HG03354 (cell line): ENCODE measurements at regions not wholly inside any gene's neighbourhood (a gene's known extent, or its start where the extent isn't known, plus 50 kb on each side); places are given as distances from the start of the nearest gene placed in this dataset.
"Not testable (repeated sequence)": the region's sequence is repeated elsewhere in the genome, so short reads cannot be mapped to it uniquely, and the experiment has no call there.

Source experiments
- ATAC-seq: cut with Tn5 transposase; IDR thresholded peaks from one replicate; pipeline ENCODE4 v1.9.1; 2021; ENCODE audit warnings: mild to moderate bottlenecking; ENCODE audit not compliant: unreplicated experiment, poor library complexity, severe bottlenecking

DNA sequence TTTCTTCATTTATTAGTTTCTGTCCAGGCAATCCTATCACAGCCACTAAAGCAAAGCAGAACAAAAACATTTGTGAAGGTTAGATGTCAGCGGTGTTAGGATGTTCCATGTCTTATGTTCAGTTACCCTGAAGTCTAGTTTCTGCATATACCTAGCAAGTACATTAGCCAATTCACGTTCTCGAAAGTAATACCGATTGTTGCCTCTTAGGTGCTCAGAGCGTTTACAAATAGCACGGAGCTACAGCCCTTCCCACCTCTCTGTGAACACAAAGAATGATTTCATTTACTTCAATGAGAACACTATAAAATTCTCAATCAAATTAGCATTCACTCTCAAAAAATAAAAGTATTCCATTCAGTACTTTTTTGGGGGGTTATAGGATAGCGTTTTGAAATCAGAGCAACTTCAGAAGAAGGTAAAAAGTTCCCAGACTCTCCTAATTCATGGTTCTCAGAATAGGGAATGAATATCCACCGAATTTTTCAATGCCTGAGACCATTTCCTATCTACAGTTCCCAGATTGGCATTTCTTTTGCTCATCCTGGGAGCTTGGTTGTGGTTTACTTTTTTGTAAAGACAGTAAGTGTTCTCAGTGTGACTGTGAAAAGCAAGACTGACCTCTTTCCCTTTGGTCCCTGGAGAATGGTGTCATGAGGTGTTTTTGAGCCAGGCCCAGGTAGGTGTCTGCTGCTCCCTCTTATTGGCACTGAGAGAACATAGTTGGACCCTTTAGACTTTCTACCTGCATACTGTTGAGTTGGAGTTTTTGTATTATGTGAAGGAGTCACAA lies 488.0 kb upstream of the RGS6 start:
- ATAC-seq, result no peak

- ATAC-seq, result no peak
These were observed 483.6 kb upstream of the RGS6 start for GRCh38 chr14:71448431-71449315.

DNA sequence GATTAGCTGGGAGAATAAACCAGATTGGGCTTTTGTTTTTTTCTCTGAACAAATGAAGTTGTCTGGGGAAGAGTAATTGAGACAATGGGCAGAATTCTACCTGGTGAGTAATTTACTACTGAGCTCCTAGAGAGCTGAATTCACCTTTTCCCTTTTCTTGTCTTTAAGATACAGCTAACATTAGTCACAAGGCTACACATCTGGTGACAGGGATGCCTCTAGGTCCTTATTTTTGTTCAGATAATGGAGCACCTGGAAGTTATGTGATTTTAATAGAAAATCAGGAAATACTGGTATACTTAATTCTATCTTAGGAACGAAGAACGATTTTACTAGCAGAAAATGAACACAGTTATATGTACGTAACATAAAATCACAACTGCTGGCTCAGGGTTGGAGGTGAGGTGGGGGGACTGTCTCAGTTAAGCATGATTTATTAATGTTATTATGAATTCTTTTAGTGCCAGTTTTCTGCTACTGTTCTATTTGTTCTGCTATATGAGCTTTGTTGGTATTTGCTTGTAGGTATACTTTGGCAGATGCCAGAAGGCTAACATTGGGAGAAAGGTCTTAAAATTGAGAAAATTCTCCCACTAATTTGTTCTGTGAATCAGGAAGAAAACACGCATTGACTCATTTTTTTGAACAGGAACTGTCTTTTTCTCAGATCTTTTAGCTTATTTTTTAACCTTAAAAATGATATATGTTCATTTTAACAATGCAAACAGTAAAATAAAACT lies 482.7 kb upstream of the RGS6 start:
- no peak for ATAC-seq

GRCh38 chr14:71451501-71451900 lies 480.7 kb upstream of the RGS6 start:
- no peak for ATAC-seq

DNA sequence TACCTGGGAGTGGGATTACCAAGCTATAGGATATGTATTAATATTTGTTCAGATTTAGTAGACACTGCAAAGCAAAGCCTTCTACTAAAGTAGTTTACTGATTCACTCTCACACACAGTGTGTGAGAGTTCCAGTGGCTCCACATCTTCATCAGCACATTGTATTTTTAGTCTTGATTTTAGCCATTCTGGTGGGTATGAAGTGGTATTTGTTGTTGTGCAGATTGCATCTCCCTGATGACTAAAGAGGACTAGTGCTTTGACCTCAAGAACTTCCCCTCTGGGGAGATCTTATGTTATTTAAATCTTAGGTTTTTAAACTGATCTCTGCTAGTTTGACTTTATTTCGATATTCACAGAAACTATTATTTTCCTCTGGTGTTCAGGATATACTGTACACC lies 479.7 kb upstream of the RGS6 start:
- no peak for ATAC-seq

- no peak for ATAC-seq
These were observed 479.2 kb upstream of the RGS6 start for GRCh38 chr14:71452987-71453386.

GRCh38 chr14:71454010-71454409 lies 478.2 kb upstream of the RGS6 start:
- no peak for ATAC-seq

DNA sequence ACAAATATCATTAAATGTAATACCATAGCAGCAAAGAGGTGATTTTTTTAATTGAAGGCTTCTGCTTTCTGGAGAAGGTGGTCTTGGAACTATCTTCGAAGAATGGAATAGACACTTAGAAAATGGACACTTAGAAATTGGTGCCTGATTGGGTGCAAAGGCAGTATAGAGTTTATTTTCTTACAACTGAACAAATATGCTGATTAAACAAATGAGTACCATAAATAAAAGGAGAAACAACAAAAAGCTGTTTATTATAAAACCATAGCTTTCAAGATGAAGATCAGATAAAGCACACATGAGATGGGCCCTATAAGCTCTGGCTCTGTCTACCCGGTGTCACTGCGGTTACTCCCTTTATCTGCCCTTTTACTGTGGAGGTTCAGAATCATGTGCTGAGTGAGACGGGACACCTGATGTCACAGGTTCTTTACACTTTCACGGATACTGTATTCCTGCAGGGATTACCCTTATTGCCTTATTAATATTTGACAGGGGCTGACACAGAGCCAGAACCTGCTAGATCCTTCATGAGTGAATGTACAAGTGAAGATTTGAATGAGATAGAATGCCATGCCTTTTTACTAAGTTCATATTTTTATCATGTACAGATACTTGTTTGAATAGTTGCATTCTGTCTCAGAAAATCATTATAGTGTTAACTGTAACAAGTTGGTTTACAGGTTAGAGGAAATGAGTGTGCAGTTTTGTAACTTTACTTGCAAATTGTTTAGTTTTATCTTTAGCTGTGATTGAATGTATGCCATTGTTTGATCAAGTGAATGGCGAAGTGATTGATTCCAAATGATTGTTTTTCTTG lies 477.5 kb upstream of the RGS6 start:
- no peak for ATAC-seq

DNA sequence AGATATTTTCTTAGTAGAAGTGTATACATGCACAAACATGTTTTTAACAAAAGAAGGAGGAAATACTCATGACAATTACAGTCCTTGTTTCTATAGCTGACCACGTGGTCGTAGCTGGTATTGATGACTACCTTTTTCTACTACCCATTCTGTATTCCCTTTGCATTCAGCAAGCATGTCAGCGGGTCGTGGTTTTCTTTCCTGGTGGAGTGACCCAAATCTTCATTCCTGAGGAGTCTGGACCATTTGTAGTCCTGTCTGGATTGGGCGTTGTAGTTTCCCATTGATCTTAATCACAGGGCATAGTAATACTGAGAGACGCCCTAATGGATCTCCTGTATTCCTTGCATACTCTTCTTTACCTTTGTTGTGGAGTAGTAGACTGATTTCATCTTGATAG lies 472.1 kb upstream of the RGS6 start:
- no peak for ATAC-seq

DNA sequence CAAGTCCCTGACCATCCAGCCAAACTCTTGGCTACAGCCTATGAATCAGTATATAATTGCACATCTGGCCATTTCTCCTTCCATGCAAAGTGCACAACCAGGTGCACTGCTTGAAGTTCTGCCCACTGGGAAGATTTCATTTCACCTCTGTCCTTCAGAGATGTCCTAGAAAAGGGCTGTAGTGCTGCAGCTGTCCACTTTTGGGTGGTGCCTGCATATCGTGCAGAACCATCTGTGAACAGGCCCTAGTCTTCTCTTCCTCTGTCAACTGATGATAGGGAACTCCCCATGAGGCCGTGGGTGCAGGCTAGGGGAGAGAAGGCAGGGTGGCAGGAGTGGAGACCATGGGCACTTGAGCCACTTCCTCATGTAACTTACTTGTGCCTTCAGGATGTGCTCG lies 470.6 kb upstream of the RGS6 start:
- not testable (repeated sequence) for ATAC-seq

- ATAC-seq, result no peak
These were observed 468.4 kb upstream of the RGS6 start for GRCh38 chr14:71463807-71464206.

- ATAC-seq, result no peak
These were observed 467.4 kb upstream of the RGS6 start for GRCh38 chr14:71464840-71465239.

DNA sequence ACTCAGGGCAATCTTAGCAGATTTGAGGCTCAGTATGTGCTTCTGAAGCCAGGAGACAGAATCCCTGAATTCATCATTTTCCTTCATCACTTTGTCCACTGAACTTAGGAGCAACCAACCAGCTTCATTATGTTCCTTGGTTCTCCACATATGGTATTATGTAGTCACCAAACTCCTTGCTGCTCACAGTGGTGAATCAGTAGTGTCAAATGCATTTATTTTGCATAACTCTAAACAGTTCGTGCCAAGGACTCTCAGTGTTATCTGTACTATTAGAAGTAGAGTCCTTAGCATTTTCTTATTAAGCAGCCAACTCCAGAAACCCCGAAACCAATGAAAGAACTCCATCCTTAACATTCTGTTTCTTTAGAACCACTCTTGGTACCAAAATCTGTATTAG lies 466.9 kb upstream of the RGS6 start:
- ATAC-seq, result no peak

- no peak for ATAC-seq
These were observed 466.0 kb upstream of the RGS6 start for GRCh38 chr14:71466251-71466650.

- no peak for ATAC-seq
These were observed 465.3 kb upstream of the RGS6 start for GRCh38 chr14:71466946-71467345.

DNA sequence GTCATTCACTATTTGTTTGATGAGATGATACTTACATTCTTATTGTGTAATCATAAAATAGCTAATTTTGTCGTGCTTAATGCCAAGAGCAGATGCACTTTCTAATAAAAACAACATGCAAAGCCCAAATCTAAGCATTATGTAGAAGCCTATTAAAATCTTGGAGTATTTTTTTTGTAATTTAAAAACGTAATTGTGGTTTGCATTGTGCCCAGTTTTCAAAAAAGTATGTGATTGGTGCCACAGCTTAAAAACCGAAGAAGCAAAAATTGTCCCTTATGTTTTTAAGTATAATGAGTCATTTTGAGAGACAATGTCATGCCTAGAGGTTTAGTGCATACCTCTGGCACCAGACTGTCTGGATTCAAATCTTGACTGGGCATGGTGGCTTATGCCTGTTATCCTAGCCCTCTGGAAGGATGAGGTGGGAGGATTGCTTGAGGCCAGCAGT lies 464.8 kb upstream of the RGS6 start:
- no peak for ATAC-seq

GRCh38 chr14:71468701-71469100 lies 463.5 kb upstream of the RGS6 start:
- no peak for ATAC-seq

DNA sequence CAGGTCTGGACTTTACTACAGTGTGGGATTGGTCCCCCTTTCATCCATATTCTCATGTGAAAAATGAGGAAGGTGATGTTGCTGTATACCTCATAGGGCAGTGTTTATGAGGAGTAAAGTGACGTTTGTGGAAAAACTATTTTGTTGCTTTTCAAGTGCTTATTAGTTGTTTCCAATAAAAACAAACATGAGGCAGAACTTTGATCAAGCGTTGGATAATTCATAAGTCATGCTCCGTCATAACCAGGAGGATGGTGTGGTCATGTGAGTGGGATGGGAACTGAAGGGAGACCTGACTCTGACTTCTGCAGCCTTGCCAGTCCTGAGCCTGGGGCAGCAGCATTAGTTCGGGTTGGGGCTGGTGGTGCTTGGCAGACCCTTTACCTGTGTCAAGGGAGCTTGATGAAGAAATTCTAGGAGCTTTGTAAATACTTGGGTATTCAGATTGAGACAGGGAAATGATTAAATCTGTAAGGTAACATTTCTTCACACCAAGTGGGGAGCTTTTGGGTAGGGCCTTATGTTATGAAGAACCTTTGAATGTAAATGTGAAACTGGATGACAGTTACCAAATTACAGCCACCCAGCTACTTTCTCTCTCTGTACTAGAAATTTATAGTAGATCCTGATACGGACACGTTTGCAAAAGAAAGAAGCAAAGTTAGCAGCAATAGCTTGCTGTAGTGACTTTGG lies 462.4 kb upstream of the RGS6 start:
- ATAC-seq, result no peak
